OCI-LY7 (cell line): ENCODE measurements at regions not wholly inside any gene's neighbourhood (a gene's known extent, or its start where the extent isn't known, plus 50 kb on each side); places are given as distances from the start of the nearest gene placed in this dataset.

Experiments
- BruUV-seq: library from RNA; stranded (reverse); fragments of 400-500 nt; replicated peaks from 2 replicates; lab custom pipeline; 2021; lab: Mats Ljungman, UMichigan
- CTCF ChIA-PET: fragments of 300-600 bp; sonication (Branson Sonifier 250); formaldehyde crosslinking; loops from one replicate; lab custom pipeline; 2022; ENCODE audit warnings: antibody characterized with exemption; ENCODE audit not compliant: unreplicated experiment; lab: Charles Lee
- POLR2A ChIA-PET: fragments of 300-600 bp; sonication (Branson Sonifier 250); formaldehyde crosslinking; loops from one replicate; lab custom pipeline; 2022; ENCODE audit warnings: antibody characterized with exemption; lab: Charles Lee
- DNase-seq: peaks from one replicate; pipeline ENCODE4 v3.0.0-alpha.2; 2015; ENCODE audit warnings: low spot score
- H2AFZ ChIP-seq: fragments of 200-600 bp; sonication (generic), shearing (Covaris generic); 2 replicates; pipeline ENCODE4 v1.6.1; 2014; ENCODE audit warnings: mild to moderate bottlenecking, antibody characterized with exemption, low read length, moderate library complexity
- H3K27ac ChIP-seq: fragments of 200-600 bp; sonication (generic); 2 replicates; pipeline ENCODE4 v1.5.1; 2014; ENCODE audit warnings: mixed run types, low read depth, mild to moderate bottlenecking, moderate library complexity, low read length, inconsistent platforms; ENCODE audit not compliant: poor library complexity, severe bottlenecking
- H3K36me3 ChIP-seq: fragments of 200-600 bp; sonication (generic); 2 replicates; pipeline ENCODE4 v1.6.1; 2014; ENCODE audit warnings: mild to moderate bottlenecking, antibody characterized with exemption, low read length, moderate library complexity, mixed read lengths; ENCODE audit not compliant: insufficient read depth
- H3K4me1 ChIP-seq: fragments of 200-600 bp; sonication (generic); 2 replicates; pipeline ENCODE4 v1.5.1; 2014; ENCODE audit warnings: mild to moderate bottlenecking, low read length; ENCODE audit not compliant: insufficient read depth, poor library complexity, severe bottlenecking
- H3K4me2 ChIP-seq: fragments of 200-600 bp; sonication (generic); 2 replicates; pipeline ENCODE4 v1.6.1; 2014; ENCODE audit warnings: mild to moderate bottlenecking, low read length
- H3K4me3 ChIP-seq: fragments of 200-600 bp; sonication (generic); 2 replicates; pipeline ENCODE4 v1.5.1; 2014; ENCODE audit warnings: mild to moderate bottlenecking, low read depth, low read length; ENCODE audit not compliant: poor library complexity, severe bottlenecking
- H3K79me2 ChIP-seq: fragments of 200-600 bp; sonication (generic); 2 replicates; pipeline ENCODE4 v1.6.1; 2016; ENCODE audit warnings: low read depth, mild to moderate bottlenecking, low read length, moderate library complexity, mixed read lengths; ENCODE audit not compliant: insufficient read depth
- H3K9me2 ChIP-seq: fragments of 200-600 bp; sonication (generic); 2 replicates; pipeline ENCODE4 v1.6.1; 2016; ENCODE audit warnings: mild to moderate bottlenecking, low read length, mixed read lengths; ENCODE audit not compliant: insufficient read depth
- H3K9me3 ChIP-seq: fragments of 200-600 bp; sonication (generic); 2 replicates; pipeline ENCODE4 v1.6.1; 2014; ENCODE audit warnings: mild to moderate bottlenecking, mixed run types, low read length, mixed read lengths
- H4K20me1 ChIP-seq: fragments of 200-600 bp; sonication (generic); 2 replicates; pipeline ENCODE4 v1.6.1; 2014; ENCODE audit warnings: mild to moderate bottlenecking, antibody characterized with exemption, low read length, moderate library complexity, mixed read lengths; ENCODE audit not compliant: insufficient read depth
- CTCF ChIP-seq: fragments of 200-600 bp; sonication (generic); conservative IDR thresholded peaks from 2 replicates; pipeline ENCODE4 v1.5.1; 2014; ENCODE audit warnings: mild to moderate bottlenecking, antibody characterized with exemption, low read length, moderate library complexity, mixed read lengths
- EZH2phosphoT487 ChIP-seq: fragments of 200-600 bp; sonication (generic); IDR thresholded peaks from 2 replicates; pipeline ENCODE4 v1.6.1; 2018; ENCODE audit warnings: low read depth, borderline replicate concordance, mild to moderate bottlenecking, mixed run types, antibody characterized with exemption, low read length, moderate library complexity, mixed read lengths
- intact Hi-C: fragments of 100-400 bp; cut with micrococcal nuclease; formaldehyde crosslinking; loops from one replicate; pipeline ENCODE4 v1.10.0; 2022; ENCODE audit not compliant: unreplicated experiment

- Histone ChIP-seq H3K79me2 (no peaks in the 10 kb centered on the region), H3K9me2 (no peaks in the 10 kb centered on the region), H4K20me1 (no peaks in the 10 kb centered on the region), H3K27ac (no peak overlapping the region), H3K9me3 (no peaks in the 10 kb centered on the region), H3K36me3 (no peaks in the 10 kb centered on the region), H3K4me2 (no peak overlapping the region), H3K4me1 (no peaks in the 10 kb centered on the region), H3K4me3 (no peak overlapping the region), H2AFZ (no peak overlapping the region)
- TF ChIP-seq CTCF, result no peak
- no peak for TF ChIP-seq EZH2phosphoT487
- no peak for DNase-seq
- CTCF ChIA-PET, result no interaction called here
- BruUV-seq, result no TSS peak
- intact Hi-C loops, result no loop called here
- POLR2A ChIA-PET, result no interaction called here
Observed at GRCh38 chr11:97325693-97326092, 935.9 kb downstream of the JRKL start.

- ChIA-PET POLR2A (no interaction called here), CTCF (no interaction called here)
- Histone ChIP-seq H3K27ac (no peak overlapping the region), H3K9me2 (no peaks in the 10 kb centered on the region), H4K20me1 (no peaks in the 10 kb centered on the region), H3K4me3 (no peak overlapping the region), H3K79me2 (no peaks in the 10 kb centered on the region), H2AFZ (no peak overlapping the region), H3K9me3 (no peaks in the 10 kb centered on the region), H3K4me2 (no peak overlapping the region), H3K4me1 (no peaks in the 10 kb centered on the region), H3K36me3 (no peaks in the 10 kb centered on the region)
- TF ChIP-seq CTCF (no peak), EZH2phosphoT487 (no peak)
- no TSS peak for BruUV-seq
- intact Hi-C loops, result no loop called here
- no peak for DNase-seq
Observed at GRCh38 chr11:97332271-97332670, 942.5 kb downstream of the JRKL start.

- Histone ChIP-seq H2AFZ (no peak overlapping the region), H3K4me1 (no peaks in the 10 kb centered on the region), H3K4me2 (no peak overlapping the region), H3K4me3 (no peak overlapping the region), H3K9me3 (no peaks in the 10 kb centered on the region), H3K79me2 (no peaks in the 10 kb centered on the region), H3K36me3 (no peaks in the 10 kb centered on the region), H3K9me2 (no peaks in the 10 kb centered on the region), H3K27ac (no peak overlapping the region), H4K20me1 (no peaks in the 10 kb centered on the region)
- BruUV-seq, result no TSS peak
- POLR2A ChIA-PET, result no interaction called here
- intact Hi-C loops, result no loop called here
- TF ChIP-seq EZH2phosphoT487, result no peak
- no peak for TF ChIP-seq CTCF
- CTCF ChIA-PET, result no interaction called here
- DNase-seq, result no peak
Observed at GRCh38 chr11:97336064-97336463, 946.3 kb downstream of the JRKL start.
